ENCODE measurements at regions not wholly inside any gene's neighbourhood (a gene's known extent, or its start where the extent isn't known, plus 50 kb on each side); places are given as distances from the start of the nearest gene placed in this dataset.

DNA sequence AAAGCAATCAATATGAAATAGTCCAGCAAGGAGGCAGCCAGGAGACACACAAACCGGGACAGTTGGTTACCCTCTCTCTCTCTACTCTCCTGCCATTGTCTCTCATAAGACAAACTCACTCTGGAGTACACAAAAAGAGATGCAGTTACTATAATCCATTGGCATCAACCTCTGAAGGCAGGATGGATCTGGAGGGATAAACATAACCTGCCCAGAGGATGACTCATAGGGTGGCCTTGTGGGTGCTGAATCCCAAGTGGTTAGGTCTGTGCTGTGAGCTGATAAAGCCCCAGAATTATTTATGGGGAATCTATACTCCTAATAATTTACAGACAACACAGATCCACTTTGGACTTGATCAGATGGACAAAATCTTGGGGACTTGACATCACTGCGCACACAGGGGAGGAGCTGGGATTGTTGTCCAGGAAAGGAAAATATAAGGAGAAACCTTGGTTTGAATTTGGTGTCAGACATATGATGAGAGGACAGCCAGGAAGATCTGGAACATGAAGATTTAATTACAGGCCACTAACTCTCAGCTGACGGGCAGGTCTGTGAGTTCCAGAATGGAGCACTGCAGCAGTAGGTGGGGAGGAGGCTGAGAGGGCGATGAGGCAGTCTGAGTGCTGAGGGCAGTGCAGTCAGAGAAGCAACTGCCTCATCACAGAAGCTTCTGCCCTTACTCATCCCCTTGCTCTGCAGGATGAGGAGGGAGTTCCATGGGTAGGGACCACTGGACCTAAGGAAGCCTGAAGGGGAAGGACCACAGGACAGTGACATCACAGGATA lies 113.9 kb upstream of the PRSS58 start:
- no peak for DNase-seq (ENCODE audit: low read depth, low spot score)

DNA sequence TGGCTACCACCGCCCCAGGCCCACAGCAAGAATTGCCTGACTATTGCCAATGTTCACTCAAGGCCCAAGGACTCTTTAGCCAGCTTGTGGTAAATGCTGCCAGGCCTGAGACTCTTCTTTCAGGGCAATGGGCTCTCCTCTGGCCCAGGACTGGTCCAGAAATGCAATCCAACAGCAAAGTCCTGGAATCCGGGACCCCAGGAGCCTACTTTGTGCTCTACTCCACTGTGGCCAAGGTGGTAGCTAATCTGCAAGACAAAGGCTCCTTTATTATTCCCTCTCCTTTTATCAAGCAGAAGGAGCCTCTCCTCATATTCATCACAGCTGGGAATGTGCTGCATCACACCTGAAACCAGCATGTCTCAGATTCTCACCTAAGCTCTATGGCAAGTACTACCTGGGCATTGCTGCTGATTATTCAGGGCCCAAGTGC lies 107.6 kb upstream of the PRSS58 start:
- no peak for DNase-seq (ENCODE audit: low read depth, low spot score)

DNA sequence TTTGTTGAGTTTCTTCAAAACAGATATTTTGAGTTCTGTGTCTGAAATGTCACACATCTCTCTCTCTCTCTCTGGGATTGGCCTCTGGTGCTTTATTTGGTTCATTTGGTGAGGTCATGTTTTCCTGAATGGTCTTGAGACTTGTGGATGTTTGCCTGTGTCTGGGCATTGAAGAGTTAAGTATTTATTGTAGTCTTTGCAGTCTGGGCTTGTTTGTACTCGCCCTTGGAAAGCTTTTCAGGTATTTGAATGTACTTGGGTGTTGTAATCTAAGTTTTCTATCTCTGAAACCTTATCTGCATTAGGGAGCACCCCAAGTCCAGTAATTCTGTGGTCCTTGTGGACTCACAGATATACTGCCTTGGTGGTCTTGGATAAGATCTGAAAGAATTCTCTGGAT lies 106.7 kb upstream of the PRSS58 start:
- no peak for DNase-seq (ENCODE audit: low read depth, low spot score)

DNA sequence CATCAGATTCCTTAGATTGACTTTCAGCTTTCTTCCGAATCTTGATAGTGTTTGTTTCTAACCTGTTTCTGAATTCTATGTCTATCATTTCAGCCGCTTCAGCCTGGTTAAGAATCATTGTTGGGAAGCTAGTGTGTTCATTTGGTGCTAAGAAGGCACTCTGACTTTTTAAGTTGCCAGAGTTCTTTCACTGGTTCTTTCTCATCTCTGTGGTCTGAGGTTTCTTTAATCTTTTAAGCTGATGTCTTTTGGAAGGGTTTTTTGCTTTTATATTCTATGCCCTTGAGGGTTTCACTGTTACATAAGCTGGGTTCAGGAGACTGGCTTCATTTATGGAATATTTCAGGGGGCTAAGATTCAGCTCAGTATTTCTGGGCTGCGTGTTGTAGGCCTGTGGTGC lies 104.5 kb upstream of the PRSS58 start:
- DNase-seq (ENCODE audit: low read depth, low spot score) = no peak

DNA sequence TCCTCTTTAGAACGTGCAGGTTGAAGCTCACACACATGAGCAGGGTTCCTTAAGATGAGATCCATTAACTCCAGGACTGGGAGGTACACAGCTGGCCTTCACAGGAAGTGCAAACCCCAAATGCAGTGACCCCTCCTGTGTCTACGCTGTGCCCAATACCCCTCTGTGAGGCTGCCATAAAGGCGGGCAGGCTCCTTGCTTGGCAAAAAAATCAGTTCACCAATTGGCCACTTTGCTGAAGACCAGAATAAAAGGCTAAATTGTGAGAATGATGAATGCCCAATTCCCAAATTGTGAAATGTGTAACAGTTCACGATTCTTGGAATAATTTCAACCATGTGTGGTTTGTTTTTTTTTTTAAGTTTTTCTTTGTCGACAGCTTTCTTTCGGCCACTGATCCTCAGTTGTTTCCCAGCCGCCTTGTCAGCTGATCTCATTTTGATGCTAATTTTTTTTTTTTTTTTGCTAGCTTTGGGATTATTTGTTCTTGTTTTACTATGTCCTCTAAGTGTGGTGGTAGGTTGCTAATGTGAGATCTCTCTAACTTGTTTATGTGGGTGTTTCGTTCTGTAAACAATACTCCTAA lies 101.9 kb upstream of the PRSS58 start:
- no peak for DNase-seq (ENCODE audit: low read depth, low spot score)

DNA sequence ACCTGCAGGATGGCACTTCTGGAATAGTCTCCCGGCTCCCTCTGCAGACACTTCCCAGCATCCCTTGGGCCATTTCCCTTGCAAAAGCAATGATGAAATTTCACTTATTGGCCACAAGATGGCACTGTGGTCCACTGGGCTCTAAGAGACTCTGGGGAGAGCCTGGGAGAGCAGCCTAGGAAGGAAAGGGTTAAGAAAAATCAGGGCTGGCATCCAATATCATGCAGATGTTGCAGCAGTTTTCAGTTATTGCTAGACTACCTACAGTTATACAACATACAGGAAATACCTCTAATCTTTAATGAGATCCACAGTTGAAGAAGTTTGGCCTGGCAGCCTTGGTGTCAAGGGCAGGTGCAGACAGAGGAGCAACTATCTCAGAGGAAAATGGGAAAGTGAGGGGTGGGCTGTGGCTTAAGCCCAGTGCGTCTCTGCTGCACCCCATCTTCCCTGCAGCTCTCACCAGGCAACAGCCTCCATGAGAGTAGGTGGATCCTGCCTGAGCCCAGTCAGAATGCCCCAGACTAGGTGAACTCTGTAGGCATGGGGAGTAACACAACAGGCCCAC lies 100.2 kb upstream of the PRSS58 start:
- no peak for DNase-seq (ENCODE audit: low read depth, low spot score)

DNA sequence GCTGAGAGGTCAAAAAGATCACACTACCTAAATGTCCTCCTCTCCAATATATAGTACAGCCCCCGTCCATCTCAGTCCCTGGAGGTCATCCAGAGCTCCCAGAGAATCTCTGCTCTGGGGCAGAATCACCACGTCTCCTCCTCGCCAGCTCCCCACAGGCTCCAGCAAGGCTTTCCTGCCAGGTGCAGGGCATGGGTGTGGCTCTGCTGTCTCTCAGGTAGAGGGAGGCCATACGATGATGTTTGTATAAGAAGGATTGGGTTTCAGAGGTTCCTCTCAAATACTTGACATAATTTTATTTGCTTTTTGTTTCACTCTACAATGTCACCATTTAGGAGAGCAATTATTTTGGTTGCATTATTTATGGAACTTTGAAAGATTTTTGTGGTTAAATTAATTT lies 98.3 kb upstream of the PRSS58 start:
- no peak for DNase-seq (ENCODE audit: low read depth, low spot score)

DNA sequence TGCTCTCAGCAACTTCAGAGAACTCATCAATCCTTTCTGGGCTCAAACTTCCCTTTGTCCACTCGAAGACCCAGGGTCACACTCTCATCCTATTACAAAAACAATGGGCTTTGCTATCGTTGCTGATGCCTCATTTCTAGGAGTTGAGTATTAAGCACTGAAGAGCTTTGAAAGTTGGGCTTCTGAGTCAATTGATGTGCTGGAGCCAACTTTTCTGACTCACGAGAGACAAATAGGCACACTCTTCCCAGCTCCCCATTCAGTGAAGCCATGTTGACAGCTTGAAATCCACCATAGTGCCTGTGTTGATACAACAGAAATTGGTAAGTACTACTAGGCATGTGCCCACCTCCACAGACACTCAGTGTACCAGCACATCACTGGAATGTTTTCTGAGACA lies 97.5 kb upstream of the PRSS58 start:
- DNase-seq (ENCODE audit: low read depth, low spot score) = no peak

DNA sequence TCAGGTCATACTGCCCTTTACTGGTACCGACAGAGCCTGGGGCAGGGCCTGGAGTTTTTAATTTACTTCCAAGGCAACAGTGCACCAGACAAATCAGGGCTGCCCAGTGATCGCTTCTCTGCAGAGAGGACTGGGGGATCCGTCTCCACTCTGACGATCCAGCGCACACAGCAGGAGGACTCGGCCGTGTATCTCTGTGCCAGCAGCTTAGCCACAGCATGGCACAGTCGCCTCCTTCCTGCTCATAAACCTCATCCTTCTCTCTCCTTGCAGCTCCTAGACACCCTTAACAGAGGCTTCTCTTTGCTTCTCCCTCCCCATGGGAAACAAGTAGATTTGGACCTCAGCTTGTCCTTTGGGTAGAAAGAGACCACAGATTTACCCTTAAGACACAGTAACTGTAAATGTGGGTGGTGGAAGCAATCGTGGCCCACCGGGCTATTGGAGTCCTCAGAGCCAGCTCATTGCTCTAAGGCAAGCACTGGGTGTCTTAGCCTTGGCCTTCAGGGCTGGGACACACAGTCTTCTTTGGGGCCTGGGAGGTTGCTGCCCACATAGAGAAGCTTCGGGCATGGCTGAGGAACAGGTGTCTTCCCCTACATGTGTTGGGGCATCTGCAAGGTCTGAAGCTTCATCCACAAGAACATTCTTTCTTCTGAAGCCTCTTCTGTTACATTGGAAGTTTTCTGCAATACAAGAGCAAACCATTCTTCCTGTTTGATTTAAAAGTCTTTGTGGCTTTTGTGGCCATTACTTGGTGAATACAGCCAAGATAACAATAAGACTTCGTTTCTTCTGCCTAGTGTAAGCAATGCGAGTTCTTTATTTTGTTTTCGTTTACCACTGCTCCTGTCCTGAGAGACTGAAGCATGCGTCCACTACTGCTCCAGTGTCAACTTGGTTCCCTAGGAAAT lies 95.5 kb upstream of the PRSS58 start:
- DNase-seq (ENCODE audit: low read depth, low spot score) = no peak

DNA sequence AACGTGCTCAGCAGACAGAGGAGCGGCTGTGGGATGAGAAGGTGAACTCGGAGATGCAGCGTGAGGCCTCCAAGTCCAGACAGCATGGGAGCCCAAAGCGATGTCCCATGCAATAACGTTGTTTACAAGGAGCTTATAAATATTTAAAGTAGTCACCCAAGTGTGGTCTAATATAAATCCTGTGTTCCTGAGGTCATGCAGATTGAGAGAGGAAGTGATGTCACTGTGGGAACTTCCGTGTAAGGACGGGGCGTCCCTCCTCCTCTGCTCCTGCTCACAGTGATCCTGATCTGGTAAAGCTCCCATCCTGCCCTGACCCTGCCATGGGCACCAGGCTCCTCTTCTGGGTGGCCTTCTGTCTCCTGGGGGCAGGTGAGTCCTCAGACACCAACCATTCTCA lies 94.7 kb upstream of the PRSS58 start:
- DNase-seq (ENCODE audit: low read depth, low spot score) = no peak

DNA sequence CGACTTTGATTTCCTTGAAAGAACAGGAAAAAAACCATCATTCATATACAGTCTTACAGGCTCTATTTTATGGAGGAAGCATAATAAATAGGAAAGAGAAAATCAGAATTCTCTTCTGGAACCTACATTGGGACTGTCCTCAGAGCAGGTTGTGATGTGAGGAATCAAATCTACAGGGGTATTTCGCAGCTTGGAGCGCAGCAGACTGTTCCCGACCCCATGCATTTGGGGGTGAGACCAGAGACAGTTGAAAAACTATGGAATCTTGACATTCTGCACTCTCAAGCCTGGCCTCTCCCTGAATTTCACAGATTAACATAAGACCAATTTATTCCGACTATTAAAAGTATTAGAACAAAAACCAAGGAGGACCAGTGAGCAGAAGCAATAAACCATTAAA lies 93.3 kb upstream of the PRSS58 start:
- no peak for DNase-seq (ENCODE audit: low read depth, low spot score)

DNA sequence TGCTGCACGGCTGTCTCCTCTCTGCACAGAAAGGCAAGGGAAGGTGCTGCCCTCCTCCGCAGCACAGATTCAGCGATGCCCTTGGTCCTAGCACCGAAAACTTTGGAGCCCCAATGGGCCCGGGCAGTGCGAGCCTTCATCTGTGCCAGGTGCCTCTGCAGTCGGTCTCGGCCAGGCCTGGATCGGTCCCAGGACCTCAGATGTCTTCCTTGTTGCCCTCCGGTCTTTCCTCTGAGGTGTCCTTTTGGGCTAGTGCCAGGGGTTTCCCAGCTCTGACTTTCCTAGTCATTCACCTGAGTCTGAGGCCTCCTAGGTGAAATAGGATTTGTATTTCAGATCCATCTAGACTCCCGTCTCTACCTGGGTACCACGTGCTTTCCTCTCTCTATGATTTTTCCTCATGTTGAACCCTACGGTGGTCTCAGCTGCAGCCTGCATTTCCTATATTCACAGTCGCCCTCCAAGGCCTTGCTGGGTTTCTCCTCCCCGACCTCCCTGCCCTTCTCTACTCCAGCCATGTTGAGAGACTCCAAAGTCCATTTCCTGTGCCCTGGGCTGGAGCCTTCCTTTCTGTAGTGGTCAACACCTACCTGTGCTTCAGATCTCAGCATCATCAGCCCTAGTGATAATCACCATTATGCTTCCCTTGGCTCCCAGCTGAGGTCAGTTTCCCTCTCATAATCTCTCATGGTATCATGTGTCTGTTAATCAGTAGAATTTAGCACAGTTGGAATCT lies 92.0 kb upstream of the PRSS58 start:
- no peak for DNase-seq (ENCODE audit: low read depth, low spot score)

DNA sequence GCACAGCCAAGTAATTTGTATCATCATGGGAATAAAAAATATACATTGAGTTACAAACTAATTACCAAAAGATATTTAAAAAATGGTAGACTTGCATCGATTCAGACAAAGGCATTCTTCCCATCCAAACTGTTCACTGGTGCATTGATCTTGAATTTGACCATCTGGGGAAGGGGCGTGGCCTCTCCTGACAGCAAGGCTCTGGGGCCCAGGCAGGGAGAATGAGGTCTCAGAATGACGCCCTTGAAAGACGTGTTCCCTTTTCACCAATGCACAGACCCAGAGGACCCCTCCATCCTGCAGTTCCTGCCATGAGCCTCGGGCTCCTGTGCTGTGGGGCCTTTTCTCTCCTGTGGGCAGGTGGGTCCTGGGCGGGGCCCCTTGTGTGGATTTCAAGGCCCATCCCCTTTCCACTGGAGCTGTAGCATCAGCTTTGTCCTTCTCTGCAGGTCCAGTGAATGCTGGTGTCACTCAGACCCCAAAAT lies 91.1 kb upstream of the PRSS58 start:
- DNase-seq (ENCODE audit: low read depth, low spot score) = no peak

DNA sequence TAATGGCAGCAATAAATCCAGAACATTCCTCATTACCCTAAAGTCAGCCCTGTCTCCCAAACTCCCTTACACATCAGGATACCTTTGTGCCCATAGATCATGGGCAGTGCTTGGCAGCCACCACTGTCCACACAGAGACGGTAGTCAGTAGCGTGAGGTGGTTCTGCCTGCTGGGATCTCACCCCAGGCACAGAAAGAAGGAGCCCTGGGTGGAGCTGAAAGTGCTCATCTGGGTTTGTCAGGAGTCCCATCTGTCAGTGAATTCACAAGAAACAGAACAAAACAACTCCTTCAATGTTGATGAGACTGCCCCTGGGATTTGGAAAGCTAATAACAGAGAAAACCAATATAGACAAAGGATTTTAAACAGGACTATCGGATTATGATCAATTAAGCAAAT lies 90.2 kb upstream of the PRSS58 start:
- DNase-seq (ENCODE audit: low read depth, low spot score) = no peak

DNA sequence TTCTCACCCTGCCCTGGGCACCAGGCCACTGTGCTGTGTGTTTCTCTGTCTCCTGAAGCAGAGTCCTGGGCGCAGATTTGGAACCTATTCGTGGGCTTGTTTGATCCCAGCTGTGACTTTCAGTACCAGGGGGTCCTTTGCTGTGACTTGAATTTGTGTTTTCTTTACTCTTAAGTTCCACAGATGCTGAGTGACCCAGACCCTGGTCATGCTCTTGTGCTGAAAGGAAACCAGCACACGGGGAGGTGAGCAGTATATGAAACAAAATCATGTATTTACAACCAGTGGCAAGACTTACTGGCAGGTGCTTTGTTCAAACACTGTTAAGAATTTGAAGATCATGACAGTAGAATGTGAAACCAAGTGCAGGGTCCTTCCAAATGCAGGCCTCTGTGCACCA lies 89.2 kb upstream of the PRSS58 start:
- no peak for DNase-seq (ENCODE audit: low read depth, low spot score)

DNA sequence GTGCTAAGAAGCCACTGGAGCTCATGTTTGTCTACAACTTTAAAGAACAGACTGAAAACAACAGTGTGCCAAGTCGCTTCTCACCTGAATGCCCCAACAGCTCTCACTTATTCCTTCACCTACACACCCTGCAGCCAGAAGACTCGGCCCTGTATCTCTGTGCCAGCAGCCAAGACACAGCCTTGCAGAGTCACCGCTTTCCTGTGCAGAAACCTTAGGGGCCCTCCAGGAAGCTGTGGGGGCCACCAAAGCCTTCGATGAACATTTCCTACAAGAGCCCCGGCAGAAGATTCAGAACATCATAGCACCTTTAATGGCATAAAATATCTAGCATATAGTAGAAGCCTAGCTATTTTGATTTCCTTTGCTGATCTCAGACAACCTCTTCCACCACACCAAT lies 88.0 kb upstream of the PRSS58 start:
- no peak for DNase-seq (ENCODE audit: low read depth, low spot score)

DNA sequence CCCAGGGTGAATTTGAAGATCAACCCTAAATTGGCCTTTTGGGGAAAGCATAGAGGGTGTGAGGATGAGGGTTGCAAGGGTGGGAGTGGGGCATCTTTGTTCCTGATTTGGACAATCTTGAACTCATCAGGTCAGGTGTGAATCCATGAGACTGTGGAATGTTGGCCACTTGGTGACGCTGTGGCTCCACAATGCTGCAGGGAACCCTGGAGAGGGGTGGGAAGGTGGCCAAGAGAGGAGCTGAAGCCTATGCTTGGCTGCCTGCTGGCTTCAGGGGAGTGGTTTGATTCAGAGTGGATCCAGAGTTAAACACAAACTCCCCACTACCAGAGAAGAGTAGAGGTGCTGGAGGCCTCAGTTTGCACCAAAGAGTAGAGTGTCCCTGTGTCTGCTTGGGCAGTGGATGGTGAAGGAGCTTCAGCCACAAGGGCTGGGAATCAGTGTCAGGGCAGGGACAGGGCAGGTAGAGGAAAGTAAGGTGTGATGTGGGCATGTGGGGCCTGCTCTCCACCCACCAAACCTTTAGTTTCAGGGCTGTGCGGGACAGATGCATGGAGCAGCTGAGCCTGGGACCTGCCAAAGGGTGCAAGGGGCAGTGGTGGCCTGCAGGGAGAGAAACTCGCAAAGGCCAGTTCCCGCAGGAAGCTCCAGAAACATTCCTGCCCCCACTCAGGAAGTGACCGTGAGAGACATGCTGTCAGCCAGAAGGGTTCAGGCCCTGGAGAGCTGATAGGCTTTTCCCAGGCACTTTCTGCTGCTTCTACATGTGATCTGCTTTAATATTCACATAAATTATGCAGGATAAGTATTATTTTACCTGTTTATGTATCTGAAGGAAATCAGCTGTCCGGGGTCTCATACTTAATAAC lies 81.0 kb upstream of the PRSS58 start:
- no peak for DNase-seq (ENCODE audit: low read depth, low spot score)

DNA sequence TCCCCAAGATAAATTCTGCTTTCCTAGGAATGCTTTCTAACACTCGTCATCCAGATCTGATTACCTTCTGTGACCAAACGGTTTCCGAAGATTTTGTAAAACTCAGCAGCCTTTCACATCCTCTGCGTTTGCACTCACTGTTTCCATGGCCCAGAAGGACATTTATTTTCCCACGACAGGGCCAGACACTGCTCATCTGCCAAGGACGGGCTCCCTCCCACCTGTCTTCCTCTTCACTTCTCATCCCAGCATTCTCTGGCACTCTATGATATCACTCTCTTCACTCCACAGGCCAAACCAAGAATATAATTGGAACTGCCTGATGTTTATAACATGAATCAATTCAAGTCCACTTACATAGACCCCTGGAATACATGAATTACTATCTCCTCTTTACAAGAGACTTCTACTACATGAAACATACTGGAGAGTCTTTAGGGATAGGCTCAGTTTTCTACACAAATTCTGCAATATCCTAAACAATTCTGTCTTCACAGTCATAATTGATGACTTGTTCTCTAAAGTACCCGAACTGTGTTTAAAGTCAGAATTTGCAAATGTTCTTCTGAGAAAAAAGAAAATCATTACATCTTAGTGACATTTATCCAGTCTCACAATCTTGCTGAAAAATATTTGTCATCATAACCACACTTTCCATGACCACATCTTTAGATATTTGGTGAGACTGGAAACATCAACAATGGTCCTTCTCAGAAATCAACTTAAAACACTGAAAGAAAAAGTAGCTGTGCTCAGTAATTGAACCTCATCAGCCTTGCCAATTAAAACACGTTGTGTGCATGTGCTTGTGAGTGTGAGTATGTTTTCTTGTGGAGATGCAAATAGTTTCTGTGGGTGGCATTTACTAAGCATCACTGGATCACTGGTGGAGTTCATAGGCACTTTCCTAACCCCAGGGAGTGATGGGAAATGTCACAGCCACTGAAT lies 79.5 kb upstream of the PRSS58 start:
- DNase-seq (ENCODE audit: low read depth, low spot score) = no peak

DNA sequence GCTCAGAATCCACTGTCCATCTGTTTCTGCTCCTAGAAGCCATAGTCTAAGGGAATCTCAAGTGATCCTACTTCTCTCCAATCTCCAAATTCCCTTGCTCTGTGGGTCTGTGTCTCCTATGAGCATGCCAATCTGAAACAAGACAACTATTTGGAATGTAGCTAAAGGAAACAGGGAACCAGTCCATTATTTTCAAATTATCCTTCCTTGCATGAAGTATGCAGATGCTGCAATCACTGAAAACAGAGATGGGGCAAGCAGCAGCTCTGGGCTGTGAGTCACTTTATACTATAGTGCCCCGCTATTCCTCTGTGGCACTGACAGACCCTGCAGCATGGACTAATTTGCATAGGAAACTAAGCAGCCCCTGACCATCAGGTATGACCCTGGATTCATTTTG lies 76.9 kb upstream of the PRSS58 start:
- DNase-seq (ENCODE audit: low read depth, low spot score) = no peak

All from activated naive CD8-positive, alpha-beta T cell treated with anti-CD3 and anti-CD28 coated beads, Interleukin-2, amount 50 U/mL, for 16 hours (primary cell).